GM21528 (cell line): ENCODE measurements at regions not wholly inside any gene's neighbourhood (a gene's known extent, or its start where the extent isn't known, plus 50 kb on each side); places are given as distances from the start of the nearest gene placed in this dataset.

Source experiments
- ATAC-seq: cut with Tn5 transposase; IDR thresholded peaks from one replicate; pipeline ENCODE4 v1.9.1; 2021; ENCODE audit warnings: mild to moderate bottlenecking, moderate library complexity; ENCODE audit not compliant: unreplicated experiment, low FRiP score

DNA sequence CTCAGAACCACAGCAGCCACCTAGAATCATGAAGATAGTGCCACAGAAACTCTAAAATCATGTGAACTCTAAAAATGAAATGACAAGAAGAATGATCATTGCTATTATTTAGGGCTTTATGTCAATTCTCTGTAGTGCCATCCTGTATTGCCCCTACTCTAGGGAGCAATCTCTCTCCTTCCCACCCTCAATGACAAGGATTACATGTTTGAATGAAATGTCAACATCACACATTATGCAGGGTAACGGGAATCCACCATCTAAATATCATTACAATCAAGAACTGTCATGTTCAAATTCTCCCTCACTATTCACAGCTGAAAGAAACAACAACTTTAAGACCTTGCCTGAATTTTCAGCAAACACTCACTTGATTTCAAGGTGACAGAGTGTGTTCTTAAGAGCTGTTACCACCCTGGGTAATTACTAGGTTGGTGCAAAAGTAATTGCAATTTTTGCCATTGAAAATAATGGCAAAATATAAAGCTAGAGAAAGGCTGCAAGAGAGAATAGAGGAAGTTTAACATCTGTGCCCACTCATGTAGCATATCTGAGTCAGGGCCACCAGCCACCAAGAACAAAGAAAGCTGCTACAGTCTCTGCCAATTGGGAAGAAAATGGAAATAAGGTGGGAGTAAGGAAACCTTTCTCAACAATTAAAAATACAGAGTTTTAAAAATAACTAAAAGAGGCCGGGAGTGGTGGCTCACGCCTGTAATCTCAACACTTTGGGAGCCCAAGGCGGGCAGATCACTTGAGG, 112.8 kb upstream of the PSMD7 start:
- no peak for ATAC-seq

DNA sequence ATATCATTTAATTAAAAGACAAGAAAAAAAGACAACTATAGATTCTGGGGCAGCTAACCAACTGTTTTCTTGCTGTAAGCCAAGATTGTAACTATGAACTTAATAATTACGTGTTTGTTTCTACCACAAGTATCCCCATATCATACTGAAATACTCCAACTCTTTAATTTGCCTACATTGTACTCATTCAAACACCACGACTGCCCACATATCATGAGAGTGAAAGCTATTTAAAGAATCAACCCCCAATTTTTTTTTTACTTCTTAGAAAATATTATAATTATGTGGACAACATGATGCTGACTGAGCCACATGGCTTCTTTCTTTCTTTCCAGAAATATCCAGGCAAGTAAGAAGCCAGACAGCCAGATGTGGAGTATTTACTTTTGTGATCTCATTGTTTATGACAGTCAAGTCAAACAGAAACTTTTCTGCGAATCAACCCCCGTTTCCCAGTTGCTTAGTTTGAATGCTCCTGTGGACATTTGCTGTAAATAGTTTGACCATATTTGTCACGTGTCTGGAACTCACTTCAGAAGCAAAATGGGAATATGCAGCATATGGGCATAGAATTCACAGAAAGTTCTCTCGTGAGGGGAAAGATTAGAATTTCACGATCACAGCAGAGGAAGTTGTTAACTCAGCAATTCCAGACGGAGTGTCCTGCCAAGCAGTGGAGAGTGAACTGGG, 126.8 kb upstream of the PSMD7 start:
- no peak for ATAC-seq

DNA sequence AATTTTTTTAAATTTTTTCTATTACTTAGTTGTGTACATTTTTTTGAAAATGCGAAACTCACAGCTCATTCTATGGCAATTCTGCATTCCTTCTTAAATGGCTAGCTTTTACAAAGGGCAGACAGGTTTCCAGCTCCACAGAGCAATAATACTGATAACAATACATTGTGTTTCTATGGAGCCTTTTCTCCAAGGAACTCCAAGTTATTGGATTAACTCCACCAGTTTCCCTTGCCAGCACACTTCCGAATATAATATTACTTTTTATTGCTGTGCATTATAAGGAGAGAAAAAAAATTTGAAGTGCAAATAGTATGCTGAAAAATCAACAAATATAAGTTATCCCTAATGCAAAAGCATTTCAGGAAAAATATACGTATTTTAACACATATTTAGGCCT, 127.5 kb upstream of the PSMD7 start:
- no peak for ATAC-seq

GRCh38 chr16:74168445-74168844, 128.2 kb upstream of the PSMD7 start:
- no peak for ATAC-seq

DNA sequence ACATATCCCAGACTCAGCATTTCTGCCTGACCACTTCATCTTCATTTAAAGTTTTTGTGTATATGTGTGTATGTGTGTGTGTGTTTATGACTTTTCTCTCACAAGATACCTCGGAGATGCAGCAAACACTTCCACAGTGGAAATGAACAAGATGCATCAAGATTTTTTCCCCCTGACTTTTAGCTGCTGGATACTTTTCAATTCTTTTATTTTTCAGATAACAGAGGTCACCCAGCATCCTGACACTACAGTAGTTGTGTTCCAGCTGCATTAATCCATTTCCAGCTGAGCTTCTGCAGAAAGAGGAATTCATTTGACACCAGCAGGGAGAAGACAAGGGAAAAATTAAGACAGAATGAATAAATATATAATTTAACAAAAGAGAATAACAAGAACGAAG, 130.2 kb upstream of the PSMD7 start:
- no peak for ATAC-seq

GRCh38 chr16:74165566-74166080, 131.0 kb upstream of the PSMD7 start:
- no peak for ATAC-seq

GRCh38 chr16:74160759-74161158, 135.9 kb upstream of the PSMD7 start:
- no peak for ATAC-seq

DNA sequence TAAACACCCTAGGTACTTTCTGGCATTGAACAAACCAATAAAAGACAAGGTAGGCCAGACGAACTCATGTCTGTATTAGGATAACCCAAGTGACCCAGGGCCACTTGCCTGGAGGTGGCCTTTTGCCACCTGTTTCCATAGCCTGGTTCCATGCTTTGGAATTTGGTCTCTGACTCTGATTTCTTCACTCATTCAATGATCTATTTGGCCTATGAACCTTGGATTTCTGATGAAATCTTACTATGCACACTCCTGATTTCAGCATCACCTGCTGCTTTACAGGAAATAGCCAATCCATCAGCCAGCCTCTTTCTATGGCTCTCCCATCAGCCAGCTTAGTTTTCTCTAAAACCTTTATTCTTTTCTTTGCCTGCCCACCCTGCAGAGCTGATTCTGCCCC, 142.8 kb upstream of the PSMD7 start:
- no peak for ATAC-seq

- ATAC-seq = no peak
Measured at GRCh38 chr16:74146643-74147042, 150.0 kb upstream of the PSMD7 start.

- no peak for ATAC-seq
Measured at GRCh38 chr16:74143171-74143570, 153.4 kb upstream of the PSMD7 start.

DNA sequence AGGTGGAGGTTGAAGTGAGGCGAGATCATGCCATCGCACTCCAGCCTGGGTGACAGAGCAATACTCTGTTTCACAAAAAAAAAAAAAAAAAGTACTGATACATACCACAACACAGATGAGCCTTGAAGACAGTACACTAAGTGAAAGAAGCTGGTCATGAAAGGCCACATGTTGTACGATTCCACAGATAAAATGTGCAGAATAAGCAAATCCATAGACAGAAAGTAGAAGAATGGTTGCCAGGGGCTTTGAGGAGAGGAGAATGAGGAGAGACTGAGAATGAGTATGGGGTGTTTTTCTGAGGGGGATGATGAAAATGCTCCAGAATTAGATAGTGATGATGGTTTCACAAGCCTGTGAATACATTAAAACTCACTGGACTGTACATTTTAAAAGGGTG, 155.6 kb upstream of the PSMD7 start:
- ATAC-seq = no peak

DNA sequence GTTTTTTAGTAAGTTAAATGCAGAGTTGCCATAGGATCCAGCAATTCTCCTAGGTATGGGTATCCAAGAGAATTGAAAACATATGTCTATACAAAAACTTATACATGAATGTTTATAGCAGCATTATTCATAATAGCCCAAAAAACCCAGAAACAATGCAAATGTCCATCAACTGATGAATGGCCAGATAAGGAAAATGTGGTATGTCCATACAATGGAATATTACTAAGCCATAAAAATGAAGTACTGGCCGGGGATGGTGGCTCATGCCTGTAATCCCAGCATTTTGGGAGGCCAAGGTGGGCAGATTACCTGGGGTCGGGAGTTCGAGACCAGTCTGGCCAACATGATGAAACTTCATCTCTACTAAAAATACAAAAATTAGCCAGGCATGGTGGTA, 156.1 kb upstream of the PSMD7 start:
- ATAC-seq = no peak

DNA sequence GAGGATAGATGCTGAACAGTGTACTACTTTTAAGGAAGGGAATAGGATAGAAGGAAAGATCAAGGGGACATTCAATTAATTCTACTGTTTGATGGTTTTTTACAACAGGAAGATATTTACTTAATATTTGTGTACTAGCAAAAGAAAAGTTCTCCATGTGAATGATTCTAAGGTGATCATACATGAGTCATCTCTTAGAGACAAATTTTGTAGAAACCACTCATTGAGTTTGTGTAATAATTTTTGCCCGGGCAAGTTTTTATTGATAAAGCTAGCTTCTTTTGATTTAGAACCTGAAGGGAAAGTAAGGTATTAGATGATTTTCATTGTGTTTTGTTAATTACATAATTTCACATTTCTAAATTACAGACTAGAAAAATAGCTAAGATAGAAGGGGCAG, 172.8 kb upstream of the PSMD7 start:
- ATAC-seq = no peak

DNA sequence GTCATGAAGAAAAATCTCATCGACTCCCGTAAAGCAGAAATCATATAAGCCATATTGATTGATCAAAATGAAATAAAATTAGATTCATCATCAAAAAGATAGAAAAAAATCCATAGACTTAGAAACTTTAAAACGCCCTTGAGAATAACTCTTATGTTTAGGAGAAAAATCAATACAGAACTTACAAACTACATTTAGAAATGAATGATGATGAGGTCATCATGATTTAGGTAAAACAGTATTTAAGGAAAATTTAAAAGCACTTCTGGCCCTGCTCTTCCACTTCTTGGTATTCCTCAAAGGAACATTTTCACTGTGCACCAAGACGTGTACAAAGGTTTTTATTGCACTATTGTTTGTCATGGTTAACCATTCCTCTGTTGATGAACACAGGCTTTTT, 173.4 kb upstream of the PSMD7 start:
- no peak for ATAC-seq

GRCh38 chr16:74117798-74118197, 178.8 kb upstream of the PSMD7 start:
- no peak for ATAC-seq

GRCh38 chr16:74113545-74113944, 183.1 kb upstream of the PSMD7 start:
- no peak for ATAC-seq

- ATAC-seq = no peak
Measured at GRCh38 chr16:74111456-74111982, 185.1 kb upstream of the PSMD7 start.

DNA sequence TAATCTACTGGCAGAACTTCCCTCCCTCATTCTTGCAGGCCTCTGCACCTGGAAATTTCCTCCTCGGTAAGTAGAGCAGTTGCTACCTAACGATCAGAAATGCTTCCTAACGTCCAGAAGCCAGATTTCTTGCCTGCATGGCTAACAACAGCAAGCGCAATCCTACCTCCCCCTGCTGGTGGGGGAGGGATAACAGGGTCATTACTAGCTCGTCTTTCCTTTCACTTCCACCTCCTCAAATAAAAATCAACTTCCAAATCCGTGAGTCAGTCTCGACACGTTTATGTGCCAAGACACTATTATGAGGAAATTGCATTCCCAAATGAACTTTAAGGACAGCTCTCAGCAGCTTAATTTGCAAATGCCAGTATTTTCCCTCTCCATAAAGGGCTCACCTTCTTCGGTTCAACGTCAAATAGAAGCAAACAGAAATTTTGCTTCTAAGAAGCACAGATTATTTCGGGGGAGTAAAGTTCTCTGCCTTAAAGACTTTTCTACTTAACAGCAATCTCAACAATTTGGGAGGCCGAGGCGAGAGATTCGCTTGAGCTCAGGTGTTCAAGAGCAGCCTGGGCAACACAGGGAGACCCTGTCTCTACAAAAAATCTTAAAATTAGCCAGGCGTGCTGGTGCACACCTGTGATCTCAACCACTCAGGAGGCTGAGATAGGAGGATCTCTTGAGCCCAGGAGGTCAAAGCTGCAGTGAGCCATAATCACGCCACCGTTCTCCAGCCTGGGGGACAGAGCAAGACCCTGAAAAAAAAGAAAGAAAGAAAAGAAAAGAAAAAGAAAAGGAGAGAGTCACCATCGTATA, 188.6 kb upstream of the PSMD7 start:
- ATAC-seq = peak; percentile 60

- ATAC-seq = no peak
Measured at GRCh38 chr16:74104022-74104421, 192.6 kb upstream of the PSMD7 start.

DNA sequence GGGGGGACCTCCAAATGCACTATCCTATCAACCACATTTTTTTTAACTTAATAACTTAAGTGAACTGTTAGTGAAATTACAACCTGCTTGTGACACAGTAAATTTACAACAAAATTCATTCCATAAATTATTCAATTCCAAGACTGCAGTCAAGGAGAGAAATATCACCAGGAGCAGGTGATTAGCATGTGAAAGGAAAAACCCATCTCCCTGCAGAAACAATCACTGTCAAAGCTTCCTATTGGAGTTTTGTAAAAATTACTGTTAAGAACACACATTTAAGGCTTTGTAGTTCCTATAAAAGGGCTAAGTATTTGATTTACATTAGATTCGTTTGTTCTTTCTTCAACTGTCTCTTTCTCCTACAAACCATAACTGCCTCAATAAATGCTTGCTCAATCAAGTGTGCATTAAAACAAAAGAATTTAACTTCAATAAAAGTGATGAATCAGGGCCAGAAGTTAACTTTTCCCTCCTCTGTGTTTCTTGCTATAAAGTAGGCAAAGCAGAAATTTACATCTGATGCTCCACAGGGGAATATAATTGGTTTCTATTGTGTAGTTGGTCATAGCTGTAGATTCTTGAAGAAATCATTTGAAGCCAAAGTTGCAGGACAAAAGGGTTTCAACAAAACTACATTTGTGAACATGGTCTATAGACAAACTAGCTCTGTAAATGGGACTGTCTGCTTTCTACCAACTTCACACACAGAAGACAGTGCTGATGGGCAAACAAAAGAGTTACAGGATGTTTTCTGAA, 195.1 kb upstream of the PSMD7 start:
- ATAC-seq = no peak
